NCI-H187 treated with DMSO at 0.1 percent for 48 hours (cell line): ENCODE measurements at regions not wholly inside any gene's neighbourhood (a gene's known extent, or its start where the extent isn't known, plus 50 kb on each side); places are given as distances from the start of the nearest gene placed in this dataset.

Experiments
- DNase-seq: peaks from one replicate; lab custom pipeline; 2025; lab: John Stamatoyannopoulos, UW

GRCh38 chr21:27251752-27252151 is 284.9 kb upstream of the ADAMTS5 start:
- no peak for DNase-seq

GRCh38 chr21:27250366-27250765 is 283.5 kb upstream of the ADAMTS5 start:
- no peak for DNase-seq

- no peak for DNase-seq
These were observed 281.9 kb upstream of the ADAMTS5 start for GRCh38 chr21:27248814-27249213.

- no peak for DNase-seq
These were observed 279.9 kb upstream of the ADAMTS5 start for GRCh38 chr21:27246741-27247140.

GRCh38 chr21:27244776-27245175 is 277.9 kb upstream of the ADAMTS5 start:
- no peak for DNase-seq

- DNase-seq, result no peak
These were observed 277.5 kb upstream of the ADAMTS5 start for GRCh38 chr21:27244352-27244751.

- DNase-seq, result no peak
These were observed 274.0 kb upstream of the ADAMTS5 start for GRCh38 chr21:27240839-27241238.

GRCh38 chr21:27233514-27234115 is 266.7 kb upstream of the ADAMTS5 start:
- DNase-seq, result no peak

- DNase-seq, result no peak
These were observed 259.1 kb upstream of the ADAMTS5 start for GRCh38 chr21:27225940-27226339.

- no peak for DNase-seq
These were observed 258.3 kb upstream of the ADAMTS5 start for GRCh38 chr21:27225151-27225550.

GRCh38 chr21:27224169-27224568 is 257.3 kb upstream of the ADAMTS5 start:
- DNase-seq, result no peak

- DNase-seq, result no peak
These were observed 254.2 kb upstream of the ADAMTS5 start for GRCh38 chr21:27221077-27221476.

GRCh38 chr21:27220416-27220815 is 253.5 kb upstream of the ADAMTS5 start:
- no peak for DNase-seq

- DNase-seq, result no peak
These were observed 252.2 kb upstream of the ADAMTS5 start for GRCh38 chr21:27219068-27219467.

- no peak for DNase-seq
These were observed 246.4 kb upstream of the ADAMTS5 start for GRCh38 chr21:27213303-27213702.

GRCh38 chr21:27212441-27212840 is 245.6 kb upstream of the ADAMTS5 start:
- DNase-seq, result no peak

- no peak for DNase-seq
These were observed 242.7 kb upstream of the ADAMTS5 start for GRCh38 chr21:27209546-27209945.

- no peak for DNase-seq
These were observed 239.6 kb upstream of the ADAMTS5 start for GRCh38 chr21:27206368-27206982.

GRCh38 chr21:27202301-27202700 is 235.4 kb upstream of the ADAMTS5 start:
- DNase-seq, result no peak

- DNase-seq, result no peak
These were observed 234.3 kb upstream of the ADAMTS5 start for GRCh38 chr21:27201197-27201596.

- no peak for DNase-seq
These were observed 229.8 kb upstream of the ADAMTS5 start for GRCh38 chr21:27196651-27197050.

GRCh38 chr21:27192281-27192949 is 225.5 kb upstream of the ADAMTS5 start:
- DNase-seq, result no peak

GRCh38 chr21:27190601-27191000 is 223.7 kb upstream of the ADAMTS5 start:
- DNase-seq, result no peak

GRCh38 chr21:27189870-27190269 is 223.0 kb upstream of the ADAMTS5 start:
- DNase-seq, result no peak
